ENCODE measurements at regions not wholly inside any gene's neighbourhood (a gene's known extent, or its start where the extent isn't known, plus 50 kb on each side); places are given as distances from the start of the nearest gene placed in this dataset.

- no peak for TF ChIP-seq CTCF (conservative IDR thresholded peaks at IDR 0.05; ENCODE audit: low read depth, low read length)
- DNase-seq (ENCODE audit: low read depth), result no peak
- H3K4me3 ChIP-seq (ENCODE audit: low read depth, low read length), result no peak overlapping the region
Observed at GRCh38 chr12:24591715-24592440, 357.0 kb downstream of the BCAT1 start.

- H3K4me3 ChIP-seq (ENCODE audit: low read depth, low read length), result no peak overlapping the region
- TF ChIP-seq CTCF (conservative IDR thresholded peaks at IDR 0.05; ENCODE audit: low read depth, low read length), result no peak
Observed at GRCh38 chr12:24591079-24591626, 357.7 kb downstream of the BCAT1 start.

GRCh38 chr12:24586293-24586692 is 362.6 kb downstream of the BCAT1 start:
- no peak for TF ChIP-seq CTCF (conservative IDR thresholded peaks at IDR 0.05; ENCODE audit: low read depth, low read length)
- DNase-seq (ENCODE audit: low read depth), result no peak
- no peak overlapping the region for H3K4me3 ChIP-seq (ENCODE audit: low read depth, low read length)

More at GRCh38 chr12:24591079-24591626, 357.7 kb downstream of the BCAT1 start:
- no peak for DNase-seq (ENCODE audit: low read depth)

- no peak for DNase-seq (ENCODE audit: low read depth)
- TF ChIP-seq CTCF (conservative IDR thresholded peaks at IDR 0.05; ENCODE audit: low read depth, low read length), result no peak
- no peak overlapping the region for H3K4me3 ChIP-seq (ENCODE audit: low read depth, low read length)
Observed at GRCh38 chr12:24584032-24584675, 364.7 kb downstream of the BCAT1 start.

- H3K4me3 ChIP-seq (ENCODE audit: low read depth, low read length), result no peak overlapping the region
- no peak for DNase-seq (ENCODE audit: low read depth)
- TF ChIP-seq CTCF (conservative IDR thresholded peaks at IDR 0.05; ENCODE audit: low read depth, low read length), result no peak
Observed at GRCh38 chr12:24582954-24583601, 365.8 kb downstream of the BCAT1 start.

- DNase-seq (ENCODE audit: low read depth), result no peak
Observed at GRCh38 chr12:24574538-24574937, 374.4 kb downstream of the BCAT1 start.

More at GRCh38 chr12:24574538-24574937, 374.4 kb downstream of the BCAT1 start:
- TF ChIP-seq CTCF (conservative IDR thresholded peaks at IDR 0.05; ENCODE audit: low read depth, low read length), result no peak
- H3K4me3 ChIP-seq (ENCODE audit: low read depth, low read length), result no peak overlapping the region

All from choroid plexus epithelial cell (primary cell).